HG03039 (cell line): ENCODE measurements at regions not wholly inside any gene's neighbourhood (a gene's known extent, or its start where the extent isn't known, plus 50 kb on each side); places are given as distances from the start of the nearest gene placed in this dataset.

Experiments
- ATAC-seq: cut with Tn5 transposase; IDR thresholded peaks from one replicate; pipeline ENCODE4 v1.9.1; 2021; ENCODE audit warnings: mild to moderate bottlenecking, moderate library complexity; ENCODE audit not compliant: unreplicated experiment

DNA sequence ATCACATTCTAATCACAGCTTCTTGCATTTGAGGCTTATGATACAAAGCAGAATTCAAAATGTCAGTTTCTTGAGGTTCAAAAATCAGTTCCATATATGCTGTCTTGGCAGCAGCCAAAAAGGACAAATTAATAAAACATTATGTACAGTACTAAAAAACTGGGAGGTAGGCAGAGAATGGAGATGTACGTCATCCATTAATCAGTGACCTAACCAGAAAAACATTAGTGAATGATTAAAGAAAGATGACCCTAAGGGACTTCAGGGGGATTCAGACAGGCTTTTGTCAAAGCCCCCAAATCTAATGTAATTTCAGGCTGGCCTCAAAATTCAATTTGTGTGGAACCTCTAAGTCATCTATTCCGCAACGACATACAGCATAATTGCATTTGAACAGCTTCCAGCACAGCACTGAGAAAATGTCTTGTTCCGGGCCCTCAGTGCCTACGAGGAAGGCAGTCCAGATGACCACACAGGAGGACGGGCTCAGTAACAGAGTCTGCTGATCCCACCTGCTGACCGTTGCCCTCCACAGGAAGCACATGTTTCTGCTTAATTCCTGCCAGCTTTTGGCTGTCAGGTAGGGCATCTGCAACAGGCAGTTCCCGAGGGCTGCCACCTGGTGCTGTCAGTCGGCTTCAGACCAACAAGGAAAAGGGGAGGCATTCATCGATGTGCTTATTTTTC is 83.8 kb upstream of the HHIP start:
- ATAC-seq, result no peak

DNA sequence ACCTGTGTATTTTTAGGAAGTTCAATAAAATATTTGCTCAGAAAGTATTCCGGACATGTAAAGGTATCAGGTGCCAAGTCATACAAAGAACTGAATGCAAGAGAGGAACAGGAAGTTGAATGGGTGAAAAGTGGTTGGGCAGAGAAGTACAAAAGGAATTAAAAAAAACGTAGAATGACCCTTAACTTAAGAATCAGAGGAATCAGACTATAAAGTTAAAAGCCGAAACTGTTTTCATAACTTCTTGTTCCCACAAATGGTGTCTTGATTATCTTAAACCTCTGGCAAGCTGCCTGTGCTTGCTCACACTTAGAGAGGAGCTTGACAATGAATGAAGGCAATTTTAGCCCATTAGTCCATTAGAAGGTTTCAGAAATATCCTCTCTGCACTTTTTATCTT is 81.6 kb upstream of the HHIP start:
- no peak for ATAC-seq

DNA sequence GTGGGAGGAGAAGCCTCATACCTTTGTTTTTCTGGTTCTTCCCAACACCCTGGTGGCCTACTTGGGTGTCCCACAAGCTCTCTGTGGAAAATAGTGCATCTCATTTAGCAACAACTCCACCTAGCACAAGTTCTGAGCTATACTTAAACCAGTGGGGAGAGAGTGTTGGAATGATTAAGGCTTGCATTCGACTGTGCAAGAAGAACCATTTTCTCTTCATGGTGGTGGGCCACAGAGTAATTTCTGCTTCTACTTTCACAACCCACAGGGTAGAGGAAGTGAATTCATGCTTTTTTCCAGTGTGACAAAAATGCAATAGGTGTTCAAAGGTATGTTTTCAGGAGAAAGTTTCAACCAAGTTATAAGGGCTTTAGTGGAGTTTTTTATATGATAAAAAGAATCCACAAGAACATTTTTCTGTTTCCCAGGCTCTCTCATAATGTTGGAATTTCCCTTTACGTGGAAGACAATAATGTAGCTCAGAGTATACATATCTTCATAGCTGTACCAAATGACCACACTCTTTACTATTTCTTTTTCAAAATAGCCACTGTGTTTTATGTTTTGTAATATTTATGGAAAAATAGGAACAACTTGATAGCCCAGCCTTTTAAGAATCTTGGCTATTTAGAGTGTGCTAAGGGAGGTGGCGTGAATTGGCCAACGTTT is 80.3 kb upstream of the HHIP start:
- peak; percentile 56 for ATAC-seq

DNA sequence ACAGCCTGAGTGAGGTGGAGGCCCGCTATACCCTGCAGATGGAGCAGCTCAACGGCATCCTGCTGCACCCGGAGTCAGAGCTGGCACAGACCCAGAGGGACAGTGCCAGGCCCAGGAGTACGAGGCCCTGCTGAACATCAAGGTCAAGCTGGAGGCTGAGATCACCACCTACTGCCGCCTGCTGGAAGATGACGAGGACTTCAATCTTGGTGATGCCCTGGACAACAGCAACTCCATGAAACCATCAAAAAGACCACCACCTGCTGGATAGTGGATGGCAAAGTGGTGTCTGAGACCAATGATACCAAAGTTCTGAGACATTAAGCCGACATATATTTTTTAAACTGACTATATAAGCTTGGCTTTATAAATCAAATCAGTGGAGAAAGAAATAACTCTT is 73.3 kb upstream of the HHIP start:
- ATAC-seq, result no peak

DNA sequence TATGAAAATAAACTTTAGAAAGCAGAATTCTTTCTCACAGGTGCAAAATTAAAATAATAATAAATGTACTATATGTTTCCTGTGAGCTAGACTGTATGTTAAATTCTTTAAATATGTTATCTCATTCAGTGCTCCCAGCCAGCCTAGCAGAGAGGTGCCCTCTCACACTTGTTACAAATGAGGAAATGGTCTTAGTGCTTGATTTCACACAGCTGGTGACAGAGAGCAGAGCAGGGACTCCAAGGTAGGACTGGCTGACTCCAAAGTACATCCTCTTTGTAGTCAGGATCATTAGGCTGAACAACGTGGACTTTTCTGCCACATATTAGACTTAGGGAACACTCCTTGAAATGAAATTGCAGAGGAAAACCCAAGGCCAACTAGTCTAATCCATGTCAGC is 72.0 kb upstream of the HHIP start:
- no peak for ATAC-seq

DNA sequence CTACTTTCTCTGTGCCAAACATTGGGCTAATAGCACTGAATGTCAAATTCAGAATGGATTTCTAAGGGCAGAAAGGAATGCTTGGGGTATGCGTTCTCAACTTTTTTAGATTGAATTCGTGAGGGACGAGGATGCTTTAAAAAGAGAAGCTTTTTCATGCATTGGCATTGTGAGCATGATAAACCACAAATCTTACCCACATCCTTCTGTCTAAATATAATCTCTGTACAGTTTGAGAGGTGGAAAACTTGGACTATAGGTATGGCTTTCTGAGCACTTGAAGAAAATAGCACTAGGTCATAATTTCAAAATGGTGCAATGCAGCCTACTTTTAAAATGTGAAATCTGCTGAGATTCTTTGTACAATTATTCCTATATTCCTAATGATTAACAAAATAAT is 71.4 kb upstream of the HHIP start:
- ATAC-seq, result no peak

DNA sequence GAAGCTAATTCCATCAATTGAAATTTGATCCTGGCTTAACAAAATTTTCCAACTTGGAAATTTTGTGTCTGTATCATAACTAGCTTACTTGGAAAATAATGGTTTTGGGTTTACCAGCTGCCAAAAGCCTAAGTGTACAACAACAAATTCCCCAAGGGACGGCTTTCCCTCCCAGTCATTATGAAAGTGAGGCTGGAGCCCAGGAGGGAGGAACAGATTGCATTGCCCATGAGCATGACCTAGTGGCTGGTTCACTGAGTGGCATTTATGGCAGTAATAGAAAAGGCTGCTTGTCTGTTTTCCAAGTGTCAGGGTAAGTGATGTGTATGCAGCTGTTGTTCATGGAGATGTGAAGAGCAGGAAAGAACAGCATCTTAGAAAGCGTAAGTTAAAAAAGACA is 70.8 kb upstream of the HHIP start:
- ATAC-seq, result peak; percentile 68

DNA sequence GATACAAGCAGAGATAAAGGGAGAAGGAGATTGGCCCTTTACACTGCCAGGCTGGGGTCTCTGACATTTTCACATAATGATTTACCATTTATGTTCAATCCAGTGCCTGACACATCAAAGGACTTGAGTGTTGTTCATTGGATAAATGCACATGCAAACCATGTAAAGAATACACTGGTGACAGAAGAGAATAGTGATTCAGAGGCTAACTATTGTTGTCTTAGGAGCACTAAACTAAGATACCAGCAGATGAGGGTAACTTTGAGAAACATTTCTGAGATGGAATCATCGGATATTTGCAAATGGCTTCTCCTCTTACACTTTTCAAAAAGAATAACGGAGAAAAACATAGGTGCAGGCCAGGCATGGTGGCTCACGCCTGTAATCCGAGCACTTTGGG is 67.3 kb upstream of the HHIP start:
- ATAC-seq, result no peak

DNA sequence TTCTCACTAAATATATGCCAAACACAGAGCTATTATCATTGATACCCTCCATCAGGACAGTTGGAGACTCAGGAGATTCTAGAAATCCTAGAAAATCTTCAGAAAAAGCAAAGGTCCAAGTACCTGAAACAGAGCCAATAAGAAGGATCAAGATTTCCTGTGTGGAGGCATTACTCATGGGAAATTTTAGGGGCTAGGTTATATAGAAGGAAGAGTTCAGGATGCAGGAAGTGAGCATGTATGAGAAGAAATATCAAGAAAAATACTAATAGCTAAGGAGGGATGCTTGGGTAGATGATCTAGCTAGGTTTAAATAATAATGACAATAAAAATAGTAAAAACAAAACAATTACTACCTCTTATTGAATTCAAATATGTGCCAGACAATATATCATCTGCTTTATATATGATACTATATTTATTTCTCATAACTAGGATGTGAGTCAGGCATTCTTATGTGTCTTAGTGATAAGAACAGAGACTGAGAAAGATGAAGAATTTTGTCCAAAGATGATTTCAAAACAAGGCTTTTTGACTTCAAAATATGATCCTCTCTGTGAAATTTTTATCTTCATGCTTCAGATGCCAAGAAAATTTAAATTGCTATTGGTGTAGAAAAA is 66.4 kb upstream of the HHIP start:
- ATAC-seq, result no peak

DNA sequence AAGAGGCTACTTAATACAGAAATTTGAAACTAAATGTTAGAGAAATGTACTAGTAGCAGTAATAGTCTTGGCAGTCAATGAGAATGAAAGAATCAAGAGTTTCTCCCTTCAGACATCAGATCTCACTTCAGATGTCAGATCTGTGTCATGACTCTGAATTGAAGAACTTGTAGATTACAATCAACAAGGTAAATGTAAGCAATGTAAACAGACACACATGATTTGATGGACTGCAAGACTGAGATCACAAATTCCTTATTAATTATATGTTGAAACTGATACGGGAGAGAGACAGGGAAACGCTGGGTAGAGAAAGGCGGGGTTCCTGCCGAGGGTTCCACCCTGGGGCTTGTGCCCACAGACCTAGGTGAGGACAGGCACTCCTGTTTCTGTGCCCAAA is 65.5 kb upstream of the HHIP start:
- ATAC-seq, result no peak

DNA sequence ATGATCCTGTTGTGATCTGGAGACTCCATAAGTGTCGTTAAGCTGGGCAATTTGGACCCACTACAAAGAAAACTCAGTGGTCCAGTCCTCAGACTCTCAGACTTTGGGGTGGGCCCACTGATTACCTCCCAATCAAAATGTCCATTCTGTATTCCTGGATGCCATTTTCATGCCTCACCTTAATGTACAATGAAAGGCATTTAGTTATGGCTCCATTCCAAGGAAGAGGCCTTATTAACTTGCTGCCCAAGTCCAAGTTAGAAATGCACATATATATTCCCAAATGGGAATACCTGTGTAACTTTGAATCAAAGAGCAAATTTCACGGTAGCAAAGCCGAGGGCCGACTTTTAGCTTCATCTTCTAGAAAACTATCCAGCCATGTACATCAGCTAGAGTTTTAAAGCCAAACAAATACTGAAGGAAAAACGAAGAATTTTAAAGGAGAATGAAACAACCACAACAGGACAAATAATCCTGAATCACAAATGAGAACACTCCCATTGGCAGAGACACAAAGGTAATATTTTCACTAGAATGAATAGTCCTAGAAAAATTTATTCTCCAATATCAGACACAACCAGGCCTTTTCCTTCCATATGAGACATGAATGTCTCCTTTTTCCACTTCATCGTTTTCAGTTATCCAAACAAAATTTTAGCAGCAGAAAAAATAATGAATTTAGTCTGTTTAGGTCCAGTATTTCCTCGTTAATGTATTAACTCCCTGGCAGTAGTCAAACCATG is 63.7 kb upstream of the HHIP start:
- ATAC-seq, result no peak

DNA sequence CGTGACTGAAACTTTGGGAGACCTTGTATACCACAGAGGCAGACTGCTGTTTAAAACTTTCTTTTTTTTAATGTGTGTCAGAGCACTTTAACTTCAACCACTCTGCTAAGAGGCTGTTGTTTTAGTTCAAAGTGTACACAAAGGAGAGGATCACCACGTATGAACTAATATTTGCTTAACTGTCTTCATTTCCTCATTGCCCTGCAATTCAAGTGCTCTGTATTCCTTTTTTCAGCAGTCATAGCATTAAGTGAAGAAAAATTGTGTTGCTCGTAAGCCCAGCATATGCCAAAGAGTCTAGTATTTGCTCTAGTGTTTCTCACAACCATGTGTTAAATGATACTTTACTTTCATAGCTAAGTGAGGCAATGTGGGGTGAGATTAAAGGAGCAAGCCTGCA is 63.0 kb upstream of the HHIP start:
- ATAC-seq, result no peak

DNA sequence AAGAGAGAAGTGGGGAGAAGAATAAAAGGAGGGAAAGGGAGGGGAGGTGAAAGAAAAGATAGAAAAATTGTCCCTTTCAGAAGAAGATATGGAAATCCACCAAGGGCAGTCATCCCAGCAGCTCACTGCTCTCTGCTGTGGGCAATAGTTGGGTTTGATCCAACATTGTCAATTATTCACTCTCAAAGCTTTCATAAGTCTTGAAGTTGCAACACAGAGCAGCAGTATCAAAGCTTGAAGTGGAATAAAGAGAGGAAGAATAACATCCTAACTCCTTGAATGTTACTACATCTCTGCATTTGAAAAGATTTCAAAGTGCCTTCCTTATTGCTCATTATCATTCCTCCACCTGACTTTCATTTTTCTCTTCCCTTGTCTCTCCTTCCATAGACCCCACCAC is 62.3 kb upstream of the HHIP start:
- ATAC-seq, result no peak

DNA sequence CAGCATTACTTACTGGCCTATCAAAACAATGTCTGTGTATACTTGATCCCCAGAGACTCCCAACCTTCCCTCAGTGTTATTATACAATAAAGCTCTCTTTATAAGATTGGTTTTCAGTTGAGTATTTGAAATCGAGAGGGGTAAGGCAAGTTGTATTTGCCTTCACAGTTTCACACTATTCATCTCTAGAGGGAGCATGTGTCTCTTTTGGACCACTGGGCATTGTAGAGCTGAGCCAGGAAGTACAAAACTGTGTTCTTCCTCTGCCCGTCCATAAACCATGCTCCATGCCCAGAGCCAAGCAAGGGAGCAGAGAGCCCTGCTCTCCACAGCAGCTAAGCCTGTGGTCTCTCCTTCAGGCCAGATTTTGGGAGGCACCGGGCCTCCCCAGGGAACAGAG is 61.5 kb upstream of the HHIP start:
- no peak for ATAC-seq

DNA sequence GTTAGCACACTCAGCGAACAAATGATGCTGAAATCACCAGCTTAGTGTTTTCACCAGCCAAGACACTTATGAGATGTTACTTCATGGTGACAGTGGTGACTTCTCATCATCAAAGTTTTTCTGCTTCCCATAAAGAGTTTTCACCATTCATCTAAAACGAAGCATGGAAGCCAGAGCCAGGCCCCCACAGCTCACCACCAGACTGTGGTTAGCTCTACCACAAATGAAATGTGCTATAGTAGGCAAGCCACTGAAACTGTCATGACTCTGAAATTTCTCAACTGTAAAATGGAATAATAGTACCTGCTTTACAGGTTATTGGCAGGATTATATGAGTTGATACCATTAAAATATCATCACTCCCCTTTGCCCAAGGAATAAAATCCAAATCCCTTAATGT is 56.4 kb upstream of the HHIP start:
- ATAC-seq, result no peak

DNA sequence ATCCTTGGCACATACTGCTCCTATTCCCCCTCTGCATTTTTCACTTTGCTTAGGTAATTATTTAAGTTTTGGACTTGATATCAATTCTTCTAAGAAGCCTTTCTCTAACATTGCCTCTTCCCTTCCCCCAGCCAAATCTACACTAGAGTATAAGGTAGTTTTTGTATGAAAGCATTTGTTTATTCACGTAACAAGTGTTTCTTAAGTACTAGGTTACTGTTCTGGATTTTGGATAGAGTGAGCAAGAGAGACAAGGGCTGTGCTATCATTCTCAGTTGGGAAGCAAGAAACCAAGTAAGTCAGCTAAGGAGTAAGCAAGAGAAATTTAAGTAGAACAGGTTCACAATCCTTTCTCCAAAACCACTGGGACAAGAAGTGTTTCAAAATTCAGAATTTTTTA is 55.9 kb upstream of the HHIP start:
- no peak for ATAC-seq

DNA sequence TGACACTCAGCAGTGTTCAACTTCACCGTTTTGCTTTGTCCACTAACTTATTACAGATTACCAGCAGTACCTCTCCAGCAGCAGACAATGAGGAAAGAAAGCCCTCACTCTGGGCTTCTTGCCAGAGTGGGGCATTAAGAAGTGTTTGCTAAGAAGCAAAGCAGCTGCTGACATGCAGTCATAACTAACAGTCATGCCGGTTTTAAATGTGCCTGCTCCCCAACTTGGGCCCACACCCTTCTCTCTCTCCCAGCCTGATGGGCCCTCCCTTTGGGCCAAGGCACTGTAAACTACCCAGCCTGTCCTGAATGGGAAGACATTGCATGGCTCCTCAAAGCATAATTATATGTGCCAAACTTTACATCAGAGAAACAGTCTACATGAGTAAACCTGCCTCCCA is 54.6 kb upstream of the HHIP start:
- no peak for ATAC-seq

DNA sequence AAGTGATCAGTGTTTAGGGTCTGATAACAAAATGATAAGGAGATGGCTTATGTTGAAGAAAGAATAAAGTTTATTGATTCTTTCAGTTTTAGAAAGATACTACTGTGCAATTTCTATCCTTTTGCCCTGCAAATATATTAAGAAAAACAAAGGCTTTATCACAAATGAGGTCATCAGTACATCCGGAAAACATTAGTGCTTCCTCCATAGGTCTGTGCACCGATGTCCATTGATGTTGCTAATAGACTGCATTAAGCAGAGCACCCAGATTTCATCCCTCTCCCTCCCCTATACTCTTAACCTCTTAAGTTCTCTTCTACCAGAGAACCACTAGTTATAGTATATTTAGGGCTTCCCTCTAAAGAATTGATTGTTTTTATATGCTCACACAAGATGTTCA is 53.7 kb upstream of the HHIP start:
- no peak for ATAC-seq

DNA sequence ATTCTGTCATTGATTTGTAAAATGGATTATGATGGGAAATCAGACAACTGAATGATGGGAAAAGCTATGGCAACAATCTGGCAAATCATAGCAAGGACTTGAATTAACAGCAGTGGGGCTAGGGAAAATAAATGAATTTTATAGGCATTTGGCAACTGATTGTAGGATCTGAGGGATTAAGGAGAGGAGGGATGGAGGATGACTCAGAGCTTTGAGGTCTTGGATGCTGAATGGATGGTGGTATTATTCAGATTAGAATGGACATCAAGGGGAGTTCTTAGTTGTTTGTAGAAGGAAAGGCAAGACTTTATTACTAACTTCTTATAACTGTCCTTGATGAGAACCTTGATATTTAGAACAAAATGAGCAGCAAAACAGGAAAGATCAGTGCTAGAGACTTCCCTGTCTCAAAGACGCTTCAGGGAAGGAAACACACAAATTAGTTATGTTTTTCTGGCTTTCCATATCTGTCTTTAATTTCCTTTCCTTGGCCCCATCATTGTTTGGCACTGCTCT is 51.4 kb upstream of the HHIP start:
- no peak for ATAC-seq

DNA sequence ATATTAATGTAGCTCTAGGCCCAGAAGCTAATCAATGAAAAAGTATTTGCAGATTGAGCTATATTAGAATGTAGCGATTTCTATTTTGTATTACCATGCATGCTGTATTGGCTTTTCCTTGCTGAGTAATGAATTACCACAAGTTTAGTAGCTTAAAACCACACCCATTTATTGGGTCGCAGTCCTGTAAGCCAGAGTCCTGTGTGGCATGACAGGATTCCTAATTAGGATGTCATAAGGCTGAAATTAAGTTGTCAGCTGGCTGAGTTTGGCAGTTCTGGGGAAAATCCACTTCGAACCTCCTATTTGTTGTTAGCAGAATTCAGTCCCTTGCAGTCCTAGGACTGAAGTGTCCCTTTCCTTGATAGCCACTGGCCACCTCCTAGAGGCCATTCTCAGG is 50.3 kb upstream of the HHIP start:
- no peak for ATAC-seq
